GM12891 (cell line): ENCODE measurements at regions not wholly inside any gene's neighbourhood (a gene's known extent, or its start where the extent isn't known, plus 50 kb on each side); places are given as distances from the start of the nearest gene placed in this dataset.

ENCODE experiments used
- POLR2A ChIP-seq: IDR thresholded peaks from 2 replicates; pipeline ENCODE4 v1.6.1; 2011; ENCODE audit warnings: low read depth, low read length, control low read depth
- POLR2AphosphoS5 ChIP-seq: IDR thresholded peaks from 2 replicates; pipeline ENCODE4 v1.6.1; 2011; ENCODE audit warnings: low read depth, low read length, control low read depth
- POU2F2 ChIP-seq: IDR thresholded peaks from 2 replicates; pipeline ENCODE4 v1.6.1; 2011; ENCODE audit warnings: low read depth, mild to moderate bottlenecking, control low read depth, low read length, moderate library complexity

DNA sequence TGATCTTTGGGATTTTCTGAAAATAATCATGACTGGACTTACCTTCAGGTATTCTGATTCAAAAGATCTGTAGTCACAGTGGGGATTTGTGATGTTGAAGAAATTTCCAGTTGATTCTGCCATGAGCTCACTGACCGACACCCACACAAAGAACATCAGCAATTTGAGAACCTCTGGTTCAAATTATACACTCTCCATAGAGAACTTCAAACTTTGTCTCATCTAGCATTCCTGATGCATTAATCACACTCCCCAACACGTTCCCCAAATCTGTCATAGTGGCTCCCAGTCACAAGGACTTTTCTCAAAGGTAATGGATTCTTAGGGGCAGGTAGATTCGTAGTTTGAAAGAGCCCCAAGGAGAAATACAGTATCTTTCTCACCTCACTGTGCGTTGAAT is 584.3 kb downstream of the FBXO15 start:
- TF ChIP-seq POLR2A: no peak
- no peak for TF ChIP-seq POLR2AphosphoS5
- no peak for TF ChIP-seq POU2F2
